Endothelial cell of umbilical vein (primary cell): ENCODE measurements at regions not wholly inside any gene's neighbourhood (a gene's known extent, or its start where the extent isn't known, plus 50 kb on each side); places are given as distances from the start of the nearest gene placed in this dataset.

Experiments
- BruUV-seq: library from RNA; stranded (reverse); fragments of 400-500 nt; replicated peaks from 2 replicates; lab custom pipeline; 2021; lab: Mats Ljungman, UMichigan
- CTCF ChIA-PET: fragments of 300-600, 350-600 bp; sonication (Branson Sonifier 250); formaldehyde crosslinking; loops from one replicate; lab custom pipeline; 2021; ENCODE audit warnings: antibody characterized with exemption, inconsistent platforms; lab: Charles Lee
- POLR2A ChIA-PET: fragments of 300-600, 350-600 bp; sonication (Branson Sonifier 250); formaldehyde crosslinking; loops from one replicate; lab custom pipeline; 2021; ENCODE audit warnings: antibody characterized with exemption, inconsistent platforms; lab: Charles Lee
- DNase-seq: peaks from one replicate; pipeline ENCODE4 v3.0.0-alpha.2; 2011; ENCODE audit warnings: low read depth, low spot score
- FAIRE-seq: peaks from 2 replicates; lab custom pipeline; 2011; peaks lifted over from hg19 to GRCh38; lab: Jason Lieb, UNC
- H2AFZ ChIP-seq: 2 replicates; pipeline ENCODE4 v1.6.0; 2012; ENCODE audit warnings: low read depth, low read length, control low read depth, inconsistent platforms
- H3K27ac ChIP-seq: 2 replicates; pipeline ENCODE4 v1.5.1; 2011; ENCODE audit warnings: low read depth, mild to moderate bottlenecking, control low read depth, low read length, moderate library complexity; ENCODE audit not compliant: insufficient read depth
- H3K27me3 ChIP-seq, 2 experiments: 2 replicates each; pipeline versions ENCODE4 v1.6.0 to v1.6.1; 2011; ENCODE audit warnings: low read length in 2 of 2, mixed read lengths in 1 of 2; ENCODE audit not compliant: control insufficient read depth in 2 of 2, insufficient read depth in 2 of 2
- H3K36me3 ChIP-seq, 2 experiments: 2 replicates in 1 of 2; 3 replicates in 1 of 2; pipeline ENCODE4 v1.5.1; 2011; ENCODE audit warnings: low read length in 2 of 2, mild to moderate bottlenecking in 1 of 2, moderate library complexity in 1 of 2; ENCODE audit not compliant: control insufficient read depth in 2 of 2, insufficient read depth in 2 of 2; ENCODE audit errors: extremely low read depth in 1 of 2
- H3K4me1 ChIP-seq: 3 replicates; pipeline ENCODE4 v1.5.1; 2011; ENCODE audit warnings: mild to moderate bottlenecking, low read length; ENCODE audit not compliant: control insufficient read depth, insufficient read depth; ENCODE audit errors: extremely low read depth
- H3K4me2 ChIP-seq: 2 replicates; pipeline ENCODE4 v1.6.1; 2011; ENCODE audit warnings: low read length, control low read depth, mixed read lengths; ENCODE audit not compliant: insufficient read depth
- H3K4me3 ChIP-seq, 3 experiments: fragments of 200-600 bp in 1 of 3; sonication (generic), shearing (Covaris generic) in 1 of 3; replicated peaks in 1 of 3; 2 replicates each; pipeline ENCODE4 v1.5.1; 2011 to 2016; ENCODE audit warnings: control low read depth in 3 of 3, low read length in 3 of 3, mild to moderate bottlenecking in 2 of 3, inconsistent platforms in 1 of 3, low read depth in 1 of 3, moderate library complexity in 1 of 3; ENCODE audit not compliant: insufficient read depth in 1 of 3
- H3K79me2 ChIP-seq: 2 replicates; pipeline ENCODE4 v1.6.0; 2012; ENCODE audit warnings: low read length, inconsistent platforms; ENCODE audit not compliant: control insufficient read depth, insufficient read depth
- H3K9ac ChIP-seq: replicated peaks from 2 replicates; pipeline ENCODE3; 2011; ENCODE audit warnings: low read length, control low read depth; ENCODE audit not compliant: insufficient read depth; ENCODE audit errors: extremely low read depth
- H3K9me1 ChIP-seq: replicated peaks from 3 replicates; pipeline ENCODE4 v1.6.0; 2011; ENCODE audit warnings: mild to moderate bottlenecking, low read length; ENCODE audit not compliant: control insufficient read depth, insufficient read depth; ENCODE audit errors: extremely low read depth
- H3K9me3 ChIP-seq: replicated peaks from 2 replicates; pipeline ENCODE4 v1.5.1; 2012; ENCODE audit warnings: low read length, inconsistent platforms; ENCODE audit not compliant: control insufficient read depth, insufficient read depth
- H4K20me1 ChIP-seq: replicated peaks from 2 replicates; pipeline ENCODE3; 2011; ENCODE audit warnings: mild to moderate bottlenecking, low read length; ENCODE audit not compliant: control insufficient read depth, insufficient read depth; ENCODE audit errors: extremely low read depth
- CTCF ChIP-seq, 2 donors: IDR thresholded peaks; 1 replicate in 1 of 2; 2 replicates in 1 of 2; pipeline ENCODE4 v1.5.1; 2011; ENCODE audit warnings: low read length in 2 of 2, mild to moderate bottlenecking in 2 of 2, moderate library complexity in 2 of 2, control low read depth in 1 of 2, inconsistent platforms in 1 of 2, low read depth in 1 of 2; ENCODE audit not compliant: insufficient read depth in 1 of 2; ENCODE audit errors: extremely low read depth in 1 of 2
- FOS ChIP-seq: IDR thresholded peaks from 2 replicates; pipeline ENCODE4 v1.6.1; 2011; ENCODE audit warnings: mild to moderate bottlenecking, low read length, moderate library complexity, borderline replicate concordance; ENCODE audit not compliant: insufficient read depth
- GATA2 ChIP-seq: IDR thresholded peaks from 2 replicates; pipeline ENCODE4 v1.7.0; 2011; ENCODE audit warnings: low read depth, mild to moderate bottlenecking, moderate library complexity, mixed read lengths, low read length; ENCODE audit not compliant: insufficient read length, insufficient read depth
- JUN ChIP-seq: IDR thresholded peaks from 2 replicates; pipeline ENCODE4 v1.6.1; 2011; ENCODE audit warnings: borderline replicate concordance, low read depth; ENCODE audit not compliant: insufficient read length, insufficient read depth
- MAX ChIP-seq: IDR thresholded peaks from 2 replicates; pipeline ENCODE4 v1.6.1; 2011; ENCODE audit not compliant: insufficient read depth, insufficient read length
- MYC ChIP-seq: IDR thresholded peaks from one replicate; pipeline ENCODE4 v1.6.1; 2011; ENCODE audit warnings: mild to moderate bottlenecking, low read depth, low read length
- POLR2A ChIP-seq: IDR thresholded peaks from 2 replicates; pipeline ENCODE4 v1.6.1; 2012; ENCODE audit warnings: low read depth, mild to moderate bottlenecking, control low read depth, low read length
- POLR2AphosphoS5 ChIP-seq: IDR thresholded peaks from 2 replicates; pipeline ENCODE4 v1.6.1; 2012; ENCODE audit warnings: low read depth, mild to moderate bottlenecking, control low read depth, low read length, moderate library complexity; ENCODE audit not compliant: insufficient read depth
- dilution Hi-C: fragments of 300-500 bp; cut with MboI; formaldehyde crosslinking; loops from one replicate; pipeline ENCODE4 v1.15.0; 2019; ENCODE audit warnings: low sequenced_read_pairs; ENCODE audit not compliant: extremely low pct_ligation_motif_present
- intact Hi-C: fragments of 100-400 bp; cut with micrococcal nuclease; formaldehyde crosslinking; loops from one replicate; pipeline ENCODE4 v1.10.0; 2022

GRCh38 chr2:7420530-7420929 lies 503.3 kb downstream of the RNF144A start:
- no peak for DNase-seq
- Histone ChIP-seq H3K9ac (no peak overlapping the region), H3K9me3 (no peaks in the 10 kb centered on the region), H3K79me2 (no peaks in the 10 kb centered on the region), H4K20me1 (no peaks in the 10 kb centered on the region), H3K4me3 (no peak overlapping the region), H3K4me2 (no peak overlapping the region), H3K9me1 (no peaks in the 10 kb centered on the region), H3K27ac (no peak overlapping the region), H3K4me1 (no peaks in the 10 kb centered on the region), H3K36me3 (no peaks in the 10 kb centered on the region), H3K27me3 (no peaks in the 10 kb centered on the region), H2AFZ (no peak overlapping the region)
- no peak for TF ChIP-seq JUN
- dilution Hi-C loops (no loop called here), intact Hi-C loops (no loop called here)
- POLR2A ChIA-PET: no interaction called here
- no peak for FAIRE-seq
- CTCF ChIA-PET: no interaction called here
- no TSS peak for BruUV-seq

- H3K27ac ChIP-seq: no peak overlapping the region
- H3K4me3 ChIP-seq: no peak overlapping the region
- dilution Hi-C loops (no loop called here), intact Hi-C loops (no loop called here)
- H4K20me1 ChIP-seq: no peaks in the 10 kb centered on the region
- H2AFZ ChIP-seq: no peak overlapping the region
- no peaks in the 10 kb centered on the region for H3K27me3 ChIP-seq
- TF ChIP-seq JUN (no peak), POLR2AphosphoS5 (no peak), GATA2 (no peak), CTCF (IDR thresholded peaks at IDR 0.05; ENCODE audit: extremely low read depth in 1 of 2, insufficient read depth in 1 of 2, low read depth in 1 of 2, low read length in 2 of 2) (no peak), MAX (no peak), FOS (no peak), POLR2A (no peak), MYC (no peak)
- no peaks in the 10 kb centered on the region for H3K9me1 ChIP-seq
- H3K4me1 ChIP-seq: no peaks in the 10 kb centered on the region
- FAIRE-seq (no peak), DNase-seq (no peak)
- POLR2A ChIA-PET: no interaction called here
- CTCF ChIA-PET: no interaction called here
- no peaks in the 10 kb centered on the region for H3K9me3 ChIP-seq
- H3K79me2 ChIP-seq: no peaks in the 10 kb centered on the region
- BruUV-seq: no TSS peak
- no peaks in the 10 kb centered on the region for H3K36me3 ChIP-seq
- no peak overlapping the region for H3K4me2 ChIP-seq
- H3K9ac ChIP-seq: no peak overlapping the region
These were observed 507.3 kb downstream of the RNF144A start for GRCh38 chr2:7424481-7424880.
